HG02973 (cell line): ENCODE measurements at regions not wholly inside any gene's neighbourhood (a gene's known extent, or its start where the extent isn't known, plus 50 kb on each side); places are given as distances from the start of the nearest gene placed in this dataset.

Experiments used
- ATAC-seq: cut with Tn5 transposase; IDR thresholded peaks from one replicate; pipeline ENCODE4 v1.9.1; 2021; ENCODE audit warnings: moderate library complexity; ENCODE audit not compliant: unreplicated experiment

GRCh38 chr16:77131398-77131797 lies 59.6 kb upstream of the MON1B start:
- ATAC-seq, result no peak

DNA sequence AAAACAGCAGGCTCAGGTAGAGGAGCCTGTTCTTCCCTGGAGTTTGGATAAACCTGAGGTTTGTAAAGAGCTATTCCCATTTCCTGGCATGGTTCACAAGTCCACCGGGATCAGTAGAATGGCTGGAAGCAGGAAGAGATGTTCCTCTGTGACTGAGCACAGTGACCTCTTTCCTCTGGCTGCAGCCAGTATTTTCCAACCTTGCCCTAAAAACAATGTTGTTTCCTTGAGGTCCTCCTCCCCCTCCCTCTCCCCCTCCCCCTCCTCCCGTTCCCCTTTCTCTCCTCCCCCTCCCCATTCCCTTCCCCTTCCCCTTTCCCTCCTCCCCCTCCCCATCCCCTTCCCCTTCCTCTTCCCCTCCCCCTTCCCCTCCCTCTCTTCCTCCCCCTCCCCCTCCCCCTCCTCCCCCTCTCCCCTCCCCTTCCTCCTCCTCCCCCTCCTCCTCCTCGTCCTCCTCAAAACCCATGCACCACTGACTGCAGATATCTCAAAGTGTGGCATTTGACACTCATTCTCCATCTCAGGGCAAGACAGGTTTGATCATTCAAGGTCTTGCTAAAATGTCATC lies 58.9 kb upstream of the MON1B start:
- no peak for ATAC-seq

DNA sequence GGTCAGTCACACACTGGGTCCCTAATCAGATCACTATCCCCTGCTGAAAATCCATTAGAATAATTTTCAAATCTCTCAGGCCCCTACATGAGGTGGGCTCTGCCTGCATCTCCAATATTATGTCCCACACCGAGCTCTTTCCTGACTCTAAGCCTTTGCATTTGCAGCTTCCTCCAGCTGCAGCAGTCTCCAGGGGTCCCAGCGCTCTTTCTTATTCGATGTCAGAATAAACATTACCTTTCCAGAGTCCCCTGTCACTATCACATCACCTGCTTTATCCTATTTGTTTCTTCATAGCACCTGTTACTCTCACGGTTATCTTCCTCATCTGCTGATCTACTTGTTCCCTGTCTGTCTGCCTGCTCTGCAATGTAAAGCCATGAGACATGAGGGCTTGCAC lies 57.3 kb upstream of the MON1B start:
- ATAC-seq, result no peak

GRCh38 chr16:77137045-77137444 lies 53.9 kb upstream of the MON1B start:
- no peak for ATAC-seq
